Epithelial cell of esophagus (primary cell): ENCODE measurements at regions not wholly inside any gene's neighbourhood (a gene's known extent, or its start where the extent isn't known, plus 50 kb on each side); places are given as distances from the start of the nearest gene placed in this dataset.

Source experiments
- DNase-seq: peaks from one replicate; pipeline ENCODE4 v3.0.0; 2010; ENCODE audit warnings: low read depth
- H3K4me3 ChIP-seq: 2 replicates; pipeline ENCODE4 v1.5.1; 2011; ENCODE audit warnings: mild to moderate bottlenecking, low read length, control low read depth
- TF ChIP-seq, protein P1 (sequence below): IDR thresholded peaks from 2 replicates; pipeline ENCODE4 v1.5.1; 2011; ENCODE audit warnings: low read depth, mild to moderate bottlenecking, low read length, control low read depth, inconsistent platforms; ENCODE audit not compliant: insufficient read depth; ENCODE audit errors: missing control alignments

GRCh38 chr2:181754105-181754504 is 73.8 kb upstream of the NEUROD1 start:
- DNase-seq = no peak
- TF ChIP-seq, protein P1, sequence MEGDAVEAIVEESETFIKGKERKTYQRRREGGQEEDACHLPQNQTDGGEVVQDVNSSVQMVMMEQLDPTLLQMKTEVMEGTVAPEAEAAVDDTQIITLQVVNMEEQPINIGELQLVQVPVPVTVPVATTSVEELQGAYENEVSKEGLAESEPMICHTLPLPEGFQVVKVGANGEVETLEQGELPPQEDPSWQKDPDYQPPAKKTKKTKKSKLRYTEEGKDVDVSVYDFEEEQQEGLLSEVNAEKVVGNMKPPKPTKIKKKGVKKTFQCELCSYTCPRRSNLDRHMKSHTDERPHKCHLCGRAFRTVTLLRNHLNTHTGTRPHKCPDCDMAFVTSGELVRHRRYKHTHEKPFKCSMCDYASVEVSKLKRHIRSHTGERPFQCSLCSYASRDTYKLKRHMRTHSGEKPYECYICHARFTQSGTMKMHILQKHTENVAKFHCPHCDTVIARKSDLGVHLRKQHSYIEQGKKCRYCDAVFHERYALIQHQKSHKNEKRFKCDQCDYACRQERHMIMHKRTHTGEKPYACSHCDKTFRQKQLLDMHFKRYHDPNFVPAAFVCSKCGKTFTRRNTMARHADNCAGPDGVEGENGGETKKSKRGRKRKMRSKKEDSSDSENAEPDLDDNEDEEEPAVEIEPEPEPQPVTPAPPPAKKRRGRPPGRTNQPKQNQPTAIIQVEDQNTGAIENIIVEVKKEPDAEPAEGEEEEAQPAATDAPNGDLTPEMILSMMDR = no peak
- H3K4me3 ChIP-seq = no peak overlapping the region

DNA sequence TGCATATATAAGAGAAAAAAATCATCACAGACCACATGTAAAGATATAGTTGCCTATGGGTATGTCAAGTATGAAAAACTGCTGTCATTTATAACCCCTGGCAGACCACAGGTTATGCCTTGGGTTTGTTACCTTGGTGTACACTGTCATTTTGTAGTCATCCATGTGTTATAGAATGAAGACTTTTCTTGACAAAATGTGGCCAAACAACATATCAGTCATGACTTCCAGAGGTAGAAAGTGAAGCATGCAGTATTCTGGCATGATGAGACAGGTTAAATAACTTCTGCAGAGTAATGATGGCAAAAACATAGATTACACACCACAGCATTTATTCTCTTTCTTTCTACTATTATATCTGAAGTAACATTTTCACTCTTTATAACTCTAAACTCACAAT is 74.9 kb upstream of the NEUROD1 start:
- no peak overlapping the region for H3K4me3 ChIP-seq
- peak; percentile 26 for DNase-seq
- TF ChIP-seq, protein P1 = no peak

DNA sequence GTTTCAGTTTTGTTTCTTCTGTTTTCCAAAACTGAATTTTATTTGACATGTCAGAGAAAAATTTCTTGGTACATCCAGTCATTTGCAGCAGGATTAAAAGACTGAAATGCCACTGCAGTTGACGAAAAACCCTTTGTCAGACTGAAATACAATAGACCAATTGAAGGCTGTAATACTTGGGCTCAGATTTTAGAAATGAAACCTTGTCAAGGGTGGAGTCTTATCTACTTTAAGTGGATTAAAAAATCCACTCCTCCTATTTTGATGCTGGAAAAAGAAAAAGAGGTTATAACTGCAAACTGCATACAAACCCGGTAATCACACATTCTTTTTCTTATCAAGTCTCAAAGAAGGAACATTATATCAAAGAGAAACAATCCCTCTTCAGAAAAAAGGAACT is 80.2 kb upstream of the NEUROD1 start:
- no peak overlapping the region for H3K4me3 ChIP-seq
- DNase-seq = no peak
- TF ChIP-seq, protein P1 = no peak

DNA sequence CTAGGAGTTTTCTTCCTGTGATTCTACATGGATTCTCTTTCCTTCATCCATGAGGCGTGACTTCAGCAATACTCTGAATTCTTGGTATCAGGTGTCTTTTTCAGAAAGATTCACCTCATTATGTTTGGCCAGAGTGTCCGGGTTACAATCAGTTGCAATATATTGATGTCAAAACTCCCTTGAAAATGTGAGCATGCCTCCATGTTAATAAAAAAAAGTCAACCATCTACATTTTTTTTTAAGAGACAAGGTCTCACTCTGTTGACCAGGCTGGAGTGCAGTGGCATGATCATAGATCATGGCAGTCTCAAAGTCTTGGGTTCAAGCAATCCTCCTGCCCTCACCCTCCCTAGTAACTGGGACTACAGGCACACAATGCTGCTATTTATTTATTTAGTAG is 80.9 kb upstream of the NEUROD1 start:
- TF ChIP-seq, protein P1 = no peak
- no peak for DNase-seq
- H3K4me3 ChIP-seq = no peak overlapping the region

GRCh38 chr2:181762000-181762399 is 81.7 kb upstream of the NEUROD1 start:
- H3K4me3 ChIP-seq = no peak overlapping the region
- TF ChIP-seq, protein P1 = no peak
- no peak for DNase-seq

- TF ChIP-seq, protein P1 = no peak
- no peak for DNase-seq
- H3K4me3 ChIP-seq = no peak overlapping the region
Measured at GRCh38 chr2:181762848-181763247, 82.5 kb upstream of the NEUROD1 start.

- DNase-seq = no peak
- no peak overlapping the region for H3K4me3 ChIP-seq
- TF ChIP-seq, protein P1 = no peak
Measured at GRCh38 chr2:181763423-181763822, 83.1 kb upstream of the NEUROD1 start.
